Loucy (cell line): ENCODE measurements at regions not wholly inside any gene's neighbourhood (a gene's known extent, or its start where the extent isn't known, plus 50 kb on each side); places are given as distances from the start of the nearest gene placed in this dataset.

Experiments
- H2AFZ ChIP-seq: fragments of 200-600 bp; sonication (generic); 2 replicates; pipeline ENCODE4 v1.6.0; 2016; ENCODE audit warnings: antibody characterized with exemption, mild to moderate bottlenecking, low read length, moderate library complexity
- H3F3A ChIP-seq: fragments of 200-600 bp; 2 replicates; pipeline ENCODE4 v1.6.0; 2016; ENCODE audit warnings: antibody characterized with exemption, low read depth, mild to moderate bottlenecking
- H3K27me3 ChIP-seq: fragments of 200-600 bp; sonication (generic); 2 replicates; pipeline ENCODE4 v1.6.1; 2014; ENCODE audit warnings: low read length, mild to moderate bottlenecking; ENCODE audit not compliant: insufficient read depth, poor library complexity, severe bottlenecking
- H3K36me3 ChIP-seq: fragments of 200-600 bp; sonication (generic); 2 replicates; pipeline ENCODE4 v1.6.1; 2016; ENCODE audit warnings: low read length; ENCODE audit not compliant: insufficient read depth
- H3K4me1 ChIP-seq: fragments of 200-600 bp; sonication (generic); 2 replicates; pipeline ENCODE4 v1.5.1; 2014; ENCODE audit warnings: low read length, mild to moderate bottlenecking; ENCODE audit not compliant: insufficient read depth, poor library complexity, severe bottlenecking
- H3K4me2 ChIP-seq: fragments of 200-600 bp; sonication (generic); 2 replicates; pipeline ENCODE4 v1.6.0; 2014; ENCODE audit warnings: antibody characterized with exemption, low read length, low read depth, mild to moderate bottlenecking; ENCODE audit not compliant: poor library complexity, severe bottlenecking
- H3K4me3 ChIP-seq: fragments of 200-600 bp; sonication (generic); 2 replicates; pipeline ENCODE4 v1.5.1; 2014; ENCODE audit warnings: low read length, mild to moderate bottlenecking, mixed read lengths; ENCODE audit not compliant: poor library complexity, severe bottlenecking
- H3K79me2 ChIP-seq: fragments of 200-600 bp; sonication (generic); 2 replicates; pipeline ENCODE4 v1.6.1; 2014; ENCODE audit warnings: low read length; ENCODE audit not compliant: insufficient read depth
- H3K9ac ChIP-seq: fragments of 200-600 bp; sonication (generic); 2 replicates; pipeline ENCODE4 v1.6.0; 2014; ENCODE audit warnings: mild to moderate bottlenecking, low read depth, low read length, moderate library complexity; ENCODE audit not compliant: poor library complexity, severe bottlenecking
- H3K9me2 ChIP-seq: fragments of 200-600 bp; sonication (generic); replicated peaks from 2 replicates; pipeline ENCODE4 v1.6.1; 2016; ENCODE audit warnings: low read depth, low read length, mixed read lengths
- H3K9me3 ChIP-seq: fragments of 200-600 bp; sonication (generic); 2 replicates; pipeline ENCODE4 v1.6.1; 2014; ENCODE audit warnings: mild to moderate bottlenecking, antibody characterized with exemption, low read length, low read depth; ENCODE audit not compliant: insufficient read depth
- H4K20me1 ChIP-seq: fragments of 200-600 bp; sonication (generic); 2 replicates; pipeline ENCODE4 v1.6.0; 2014; ENCODE audit warnings: antibody characterized with exemption, low read length, mild to moderate bottlenecking; ENCODE audit not compliant: insufficient read depth, poor library complexity, severe bottlenecking
- CTCF ChIP-seq: fragments of 200-600 bp; sonication (generic); conservative IDR thresholded peaks from 2 replicates; pipeline ENCODE4 v1.5.1; 2014; ENCODE audit warnings: mild to moderate bottlenecking, antibody characterized with exemption, low read length
- EZH2phosphoT487 ChIP-seq: fragments of 200-600 bp; IDR thresholded peaks from 2 replicates; pipeline ENCODE4 v1.6.1; 2018; ENCODE audit warnings: antibody characterized with exemption, mild to moderate bottlenecking, moderate library complexity, borderline replicate concordance

GRCh38 chr14:94840467-94840866, 70.6 kb upstream of the GSC start:
- TF ChIP-seq CTCF (no peak), EZH2phosphoT487 (no peak)
- Histone ChIP-seq H3K9me2 (no peaks in the 10 kb centered on the region; the same call in 1 of the 2 replicates), H3K4me3 (no peak overlapping the region), H3K9me3 (no peaks in the 10 kb centered on the region), H3K79me2 (no peaks in the 10 kb centered on the region), H3K9ac (no peak overlapping the region), H4K20me1 (no peaks in the 10 kb centered on the region), H3K4me2 (no peak overlapping the region), H3K27me3 (no peaks in the 10 kb centered on the region), H3K4me1 (no peaks in the 10 kb centered on the region), H3F3A (no peaks in the 10 kb centered on the region), H3K36me3 (no peaks in the 10 kb centered on the region), H2AFZ (no peak overlapping the region)

GRCh38 chr14:94839348-94839747, 69.4 kb upstream of the GSC start:
- H3K9me2 ChIP-seq = no peaks in the 10 kb centered on the region; the same call in 1 of the 2 replicates
- no peaks in the 10 kb centered on the region for H3K9me3 ChIP-seq
- no peaks in the 10 kb centered on the region for H4K20me1 ChIP-seq
- no peak overlapping the region for H3K4me3 ChIP-seq
- no peaks in the 10 kb centered on the region for H3K79me2 ChIP-seq
- no peak overlapping the region for H3K4me2 ChIP-seq
- no peaks in the 10 kb centered on the region for H3K4me1 ChIP-seq
- H3K36me3 ChIP-seq = no peaks in the 10 kb centered on the region
- no peak overlapping the region for H3K9ac ChIP-seq
- no peak overlapping the region for H2AFZ ChIP-seq
- no peak for TF ChIP-seq CTCF
- TF ChIP-seq EZH2phosphoT487 = no peak
- no peaks in the 10 kb centered on the region for H3F3A ChIP-seq
- no peaks in the 10 kb centered on the region for H3K27me3 ChIP-seq

GRCh38 chr14:94836849-94837248, 66.9 kb upstream of the GSC start:
- Histone ChIP-seq H3K27me3 (no peaks in the 10 kb centered on the region), H3K4me3 (no peak overlapping the region), H3F3A (no peaks in the 10 kb centered on the region), H3K36me3 (no peaks in the 10 kb centered on the region), H3K9me3 (no peaks in the 10 kb centered on the region), H4K20me1 (no peaks in the 10 kb centered on the region), H3K79me2 (no peaks in the 10 kb centered on the region), H3K9me2 (no peaks in the 10 kb centered on the region; the same call in 1 of the 2 replicates), H2AFZ (no peak overlapping the region), H3K4me2 (no peak overlapping the region), H3K9ac (no peak overlapping the region), H3K4me1 (no peaks in the 10 kb centered on the region)
- TF ChIP-seq CTCF (no peak), EZH2phosphoT487 (no peak)
